Panc1 (cell line): ENCODE measurements at regions not wholly inside any gene's neighbourhood (a gene's known extent, or its start where the extent isn't known, plus 50 kb on each side); places are given as distances from the start of the nearest gene placed in this dataset.

ENCODE experiments used
- ATAC-seq: fragments of 200-7000 bp; cut with Tn5 transposase; 2 replicates; pipeline ENCODE4 v1.9.1; 2020; ENCODE audit warnings: mild to moderate bottlenecking, moderate library complexity
- BruUV-seq: library from RNA; stranded (reverse); fragments of 400-500 nt; replicated peaks from 2 replicates; lab custom pipeline; 2021; lab: Mats Ljungman, UMichigan
- CTCF ChIA-PET: fragments of 300-600 bp; sonication (Branson Sonifier 250); formaldehyde crosslinking; loops from one replicate; lab custom pipeline; 2022; ENCODE audit warnings: antibody characterized with exemption; lab: Charles Lee
- POLR2A ChIA-PET: fragments of 300-600 bp; sonication (Branson Sonifier 250); formaldehyde crosslinking; loops from one replicate; lab custom pipeline; 2022; ENCODE audit warnings: antibody characterized with exemption; lab: Charles Lee
- DNase-seq: peaks from one replicate; pipeline ENCODE4 v3.0.0-alpha.2; 2010; ENCODE audit warnings: low read depth, low spot score
- H3K27ac ChIP-seq: 2 replicates; pipeline ENCODE4 v1.5.1; 2011; ENCODE audit warnings: mild to moderate bottlenecking, low read length, inconsistent platforms
- H3K27me3 ChIP-seq: fragments of 200-500 bp; sonication (Bioruptor generic); 2 replicates; pipeline ENCODE4 v1.6.0; 2014; ENCODE audit warnings: low read length, inconsistent platforms; ENCODE audit not compliant: control insufficient read depth, insufficient read depth
- H3K36me3 ChIP-seq: fragments of 200-500 bp; sonication (Bioruptor generic); 2 replicates; pipeline ENCODE4 v1.5.1; 2014; ENCODE audit warnings: inconsistent platforms, mild to moderate bottlenecking, low read length, moderate library complexity; ENCODE audit not compliant: control insufficient read depth, insufficient read depth
- H3K4me1 ChIP-seq: 2 replicates; pipeline ENCODE4 v1.5.1; 2011; ENCODE audit warnings: inconsistent platforms, mild to moderate bottlenecking, low read length, moderate library complexity; ENCODE audit not compliant: control insufficient read depth, insufficient read depth
- H3K4me3 ChIP-seq, 2 experiments: 2 replicates each; pipeline ENCODE4 v1.5.1; 2011 to 2012; ENCODE audit warnings: low read depth in 2 of 2, low read length in 2 of 2, mild to moderate bottlenecking in 2 of 2, inconsistent platforms in 1 of 2, moderate library complexity in 1 of 2
- H3K9me3 ChIP-seq: fragments of 200-500 bp; sonication (Bioruptor generic); 2 replicates; pipeline ENCODE4 v1.5.1; 2014; ENCODE audit warnings: low read depth, mild to moderate bottlenecking, inconsistent platforms, low read length, moderate library complexity; ENCODE audit not compliant: control insufficient read depth, insufficient read depth
- POLR2AphosphoS5 ChIP-seq: IDR thresholded peaks from 2 replicates; pipeline ENCODE4 v1.6.1; 2012; ENCODE audit warnings: mild to moderate bottlenecking, low read depth, low read length, moderate library complexity
- SIN3A ChIP-seq: IDR thresholded peaks from 2 replicates; pipeline ENCODE4 v1.6.1; 2012; ENCODE audit warnings: low read depth, mild to moderate bottlenecking, low read length, moderate library complexity, borderline replicate concordance; ENCODE audit not compliant: insufficient read depth
- TCF7L2 ChIP-seq: IDR thresholded peaks from 2 replicates; pipeline ENCODE4 v1.6.1; 2011; ENCODE audit warnings: mild to moderate bottlenecking, low read depth, low read length, inconsistent platforms
- in situ Hi-C: cut with HindIII; loops from 2 replicates; pipeline ENCODE4 v1.10.0; 2016; ENCODE audit warnings: low sequenced_read_pairs, low pct_unique_long_range_greater_than_20kb
- intact Hi-C: fragments of 100-400 bp; cut with micrococcal nuclease; formaldehyde crosslinking; loops from one replicate; pipeline ENCODE4 v1.10.0; 2022; ENCODE audit not compliant: unreplicated experiment
- TF ChIP-seq, protein P1 (sequence below), 2 experiments: IDR thresholded peaks; 2 replicates each; pipeline ENCODE4 v1.6.1; 2011 to 2012; ENCODE audit warnings: low read depth in 2 of 2, control low read depth in 1 of 2, low read length in 1 of 2, mild to moderate bottlenecking in 1 of 2, moderate library complexity in 1 of 2; ENCODE audit not compliant: insufficient read depth in 1 of 2
- TF ChIP-seq, protein P2 (sequence below): fragments of 450-650 bp; IDR thresholded peaks from 2 replicates; pipeline ENCODE4 v1.5.1; 2017; ENCODE audit warnings: mild to moderate bottlenecking

DNA sequence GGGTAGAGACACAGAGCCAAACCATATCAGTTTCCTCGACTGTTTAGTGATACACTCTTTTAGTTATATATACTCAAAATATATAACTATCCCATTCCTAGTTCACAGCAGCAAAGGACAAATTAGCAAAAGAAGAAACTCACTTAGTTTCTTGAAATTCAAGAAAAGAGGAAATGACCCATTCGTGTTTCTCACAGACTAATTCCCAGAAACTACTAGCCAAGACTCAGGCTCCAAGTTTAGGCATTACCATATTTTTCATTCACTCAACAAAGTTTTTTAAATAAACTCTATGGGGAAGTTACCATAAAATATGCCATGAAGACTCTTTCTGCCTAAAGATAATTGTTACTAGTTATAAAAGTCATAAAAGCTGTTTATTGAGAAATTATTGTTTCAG lies 152.3 kb upstream of the DAAM1 start:
- in situ Hi-C loops (no loop called here), intact Hi-C loops (no loop called here)
- ChIA-PET POLR2A (no interaction called here), CTCF (no interaction called here)
- ATAC-seq (no peak), DNase-seq (no peak)
- Histone ChIP-seq H3K27me3 (no peaks in the 10 kb centered on the region), H3K4me3 (no peak overlapping the region), H3K4me1 (no peaks in the 10 kb centered on the region), H3K36me3 (no peaks in the 10 kb centered on the region), H3K27ac (no peak overlapping the region), H3K9me3 (no peaks in the 10 kb centered on the region)
- TF ChIP-seq, protein P1, sequence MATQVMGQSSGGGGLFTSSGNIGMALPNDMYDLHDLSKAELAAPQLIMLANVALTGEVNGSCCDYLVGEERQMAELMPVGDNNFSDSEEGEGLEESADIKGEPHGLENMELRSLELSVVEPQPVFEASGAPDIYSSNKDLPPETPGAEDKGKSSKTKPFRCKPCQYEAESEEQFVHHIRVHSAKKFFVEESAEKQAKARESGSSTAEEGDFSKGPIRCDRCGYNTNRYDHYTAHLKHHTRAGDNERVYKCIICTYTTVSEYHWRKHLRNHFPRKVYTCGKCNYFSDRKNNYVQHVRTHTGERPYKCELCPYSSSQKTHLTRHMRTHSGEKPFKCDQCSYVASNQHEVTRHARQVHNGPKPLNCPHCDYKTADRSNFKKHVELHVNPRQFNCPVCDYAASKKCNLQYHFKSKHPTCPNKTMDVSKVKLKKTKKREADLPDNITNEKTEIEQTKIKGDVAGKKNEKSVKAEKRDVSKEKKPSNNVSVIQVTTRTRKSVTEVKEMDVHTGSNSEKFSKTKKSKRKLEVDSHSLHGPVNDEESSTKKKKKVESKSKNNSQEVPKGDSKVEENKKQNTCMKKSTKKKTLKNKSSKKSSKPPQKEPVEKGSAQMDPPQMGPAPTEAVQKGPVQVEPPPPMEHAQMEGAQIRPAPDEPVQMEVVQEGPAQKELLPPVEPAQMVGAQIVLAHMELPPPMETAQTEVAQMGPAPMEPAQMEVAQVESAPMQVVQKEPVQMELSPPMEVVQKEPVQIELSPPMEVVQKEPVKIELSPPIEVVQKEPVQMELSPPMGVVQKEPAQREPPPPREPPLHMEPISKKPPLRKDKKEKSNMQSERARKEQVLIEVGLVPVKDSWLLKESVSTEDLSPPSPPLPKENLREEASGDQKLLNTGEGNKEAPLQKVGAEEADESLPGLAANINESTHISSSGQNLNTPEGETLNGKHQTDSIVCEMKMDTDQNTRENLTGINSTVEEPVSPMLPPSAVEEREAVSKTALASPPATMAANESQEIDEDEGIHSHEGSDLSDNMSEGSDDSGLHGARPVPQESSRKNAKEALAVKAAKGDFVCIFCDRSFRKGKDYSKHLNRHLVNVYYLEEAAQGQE (IDR thresholded peaks at IDR 0.05; ENCODE audit: insufficient read depth in 1 of 2, low read depth in 2 of 2, low read length in 1 of 2), result no peak
- TF ChIP-seq TCF7L2 (no peak), SIN3A (no peak), POLR2AphosphoS5 (no peak)
- TF ChIP-seq, protein P2, sequence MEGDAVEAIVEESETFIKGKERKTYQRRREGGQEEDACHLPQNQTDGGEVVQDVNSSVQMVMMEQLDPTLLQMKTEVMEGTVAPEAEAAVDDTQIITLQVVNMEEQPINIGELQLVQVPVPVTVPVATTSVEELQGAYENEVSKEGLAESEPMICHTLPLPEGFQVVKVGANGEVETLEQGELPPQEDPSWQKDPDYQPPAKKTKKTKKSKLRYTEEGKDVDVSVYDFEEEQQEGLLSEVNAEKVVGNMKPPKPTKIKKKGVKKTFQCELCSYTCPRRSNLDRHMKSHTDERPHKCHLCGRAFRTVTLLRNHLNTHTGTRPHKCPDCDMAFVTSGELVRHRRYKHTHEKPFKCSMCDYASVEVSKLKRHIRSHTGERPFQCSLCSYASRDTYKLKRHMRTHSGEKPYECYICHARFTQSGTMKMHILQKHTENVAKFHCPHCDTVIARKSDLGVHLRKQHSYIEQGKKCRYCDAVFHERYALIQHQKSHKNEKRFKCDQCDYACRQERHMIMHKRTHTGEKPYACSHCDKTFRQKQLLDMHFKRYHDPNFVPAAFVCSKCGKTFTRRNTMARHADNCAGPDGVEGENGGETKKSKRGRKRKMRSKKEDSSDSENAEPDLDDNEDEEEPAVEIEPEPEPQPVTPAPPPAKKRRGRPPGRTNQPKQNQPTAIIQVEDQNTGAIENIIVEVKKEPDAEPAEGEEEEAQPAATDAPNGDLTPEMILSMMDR, result no peak
- no TSS peak for BruUV-seq

- H3K9me3 ChIP-seq, result no peaks in the 10 kb centered on the region
- in situ Hi-C loops (no loop called here), intact Hi-C loops (no loop called here)
- no peak for ATAC-seq
- H3K4me1 ChIP-seq, result no peaks in the 10 kb centered on the region
- H3K27ac ChIP-seq, result no peak overlapping the region
- H3K27me3 ChIP-seq, result no peaks in the 10 kb centered on the region
- ChIA-PET CTCF (no interaction called here), POLR2A (no interaction called here)
- no TSS peak for BruUV-seq
- no peaks in the 10 kb centered on the region for H3K36me3 ChIP-seq
- no peak for DNase-seq
- H3K4me3 ChIP-seq, result no peak overlapping the region
- TF ChIP-seq, protein P2, result no peak
- TF ChIP-seq, protein P1 (IDR thresholded peaks at IDR 0.05; ENCODE audit: insufficient read depth in 1 of 2, low read depth in 2 of 2, low read length in 1 of 2), result no peak
- TF ChIP-seq POLR2AphosphoS5 (no peak), TCF7L2 (no peak), SIN3A (no peak)
These were observed 151.4 kb upstream of the DAAM1 start for GRCh38 chr14:59037086-59037485.
